Thoracic aorta (tissue), 2 donors: ENCODE measurements at regions not wholly inside any gene's neighbourhood (a gene's known extent, or its start where the extent isn't known, plus 50 kb on each side); places are given as distances from the start of the nearest gene placed in this dataset.
A peak's percentile ranks its signal among the peaks of the same experiment; 100 is the strongest.

Experiments used
- ATAC-seq: fragments of 150-250 bp; one replicate; pipeline ENCODE4 v1.8.0; 2017; ENCODE audit warnings: low read depth; ENCODE audit not compliant: insufficient number of reproducible peaks, low FRiP score
- DNase-seq: peaks from one replicate; pipeline ENCODE4 v3.0.0-alpha.2; 2020; ENCODE audit warnings: low spot score
- H3K27ac ChIP-seq, 2 donors: fragments of 200-600 bp; sonication (generic); 1 replicate in 1 of 2; 2 replicates in 1 of 2; pipeline ENCODE4 v1.5.1; 2016; ENCODE audit warnings: mild to moderate bottlenecking in 2 of 2, moderate library complexity in 2 of 2
- H3K27me3 ChIP-seq: fragments of 200-600 bp; sonication (generic); replicated peaks from 2 replicates; pipeline ENCODE4 v1.6.0; 2016; ENCODE audit warnings: mild to moderate bottlenecking; ENCODE audit not compliant: insufficient read depth
- H3K36me3 ChIP-seq: fragments of 200-600 bp; sonication (generic); one replicate; pipeline ENCODE4 v1.5.1; 2016
- H3K4me1 ChIP-seq, 2 donors: fragments of 200-600 bp; sonication (generic); 1 replicate in 1 of 2; 2 replicates in 1 of 2; pipeline versions ENCODE4 v1.5.1 to v1.6.0; 2016; ENCODE audit warnings: low read depth in 2 of 2, mild to moderate bottlenecking in 1 of 2; ENCODE audit not compliant: control insufficient read depth in 1 of 2
- H3K4me3 ChIP-seq: fragments of 200-600 bp; sonication (generic); 2 replicates; pipeline ENCODE4 v1.5.1; 2016; ENCODE audit warnings: mild to moderate bottlenecking
- H3K9me3 ChIP-seq: fragments of 200-600 bp; sonication (generic); 2 replicates; pipeline ENCODE4 v1.5.1; 2016
- TF ChIP-seq, protein P1 (sequence below): fragments of 200-600 bp; sonication (generic); IDR thresholded peaks from one replicate; pipeline ENCODE4 v1.5.1; 2019; ENCODE audit warnings: antibody characterized with exemption

GRCh38 chrX:45758319-45758718 lies 557.6 kb upstream of the DIPK2B start:
- H3K9me3 ChIP-seq, result no peaks in the 10 kb centered on the region
- ATAC-seq (no peak), DNase-seq (no peak)
- TF ChIP-seq, protein P1, sequence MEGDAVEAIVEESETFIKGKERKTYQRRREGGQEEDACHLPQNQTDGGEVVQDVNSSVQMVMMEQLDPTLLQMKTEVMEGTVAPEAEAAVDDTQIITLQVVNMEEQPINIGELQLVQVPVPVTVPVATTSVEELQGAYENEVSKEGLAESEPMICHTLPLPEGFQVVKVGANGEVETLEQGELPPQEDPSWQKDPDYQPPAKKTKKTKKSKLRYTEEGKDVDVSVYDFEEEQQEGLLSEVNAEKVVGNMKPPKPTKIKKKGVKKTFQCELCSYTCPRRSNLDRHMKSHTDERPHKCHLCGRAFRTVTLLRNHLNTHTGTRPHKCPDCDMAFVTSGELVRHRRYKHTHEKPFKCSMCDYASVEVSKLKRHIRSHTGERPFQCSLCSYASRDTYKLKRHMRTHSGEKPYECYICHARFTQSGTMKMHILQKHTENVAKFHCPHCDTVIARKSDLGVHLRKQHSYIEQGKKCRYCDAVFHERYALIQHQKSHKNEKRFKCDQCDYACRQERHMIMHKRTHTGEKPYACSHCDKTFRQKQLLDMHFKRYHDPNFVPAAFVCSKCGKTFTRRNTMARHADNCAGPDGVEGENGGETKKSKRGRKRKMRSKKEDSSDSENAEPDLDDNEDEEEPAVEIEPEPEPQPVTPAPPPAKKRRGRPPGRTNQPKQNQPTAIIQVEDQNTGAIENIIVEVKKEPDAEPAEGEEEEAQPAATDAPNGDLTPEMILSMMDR, result no peak
- H3K27me3 ChIP-seq, result no peaks in the 10 kb centered on the region
- H3K27ac ChIP-seq, result peak overlapping the region; percentile 22 to 57
- H3K4me1 ChIP-seq, result peaks cover 0 to 3% of the 10 kb centered on the region in 2 donors
- H3K36me3 ChIP-seq, result no peaks in the 10 kb centered on the region
- H3K4me3 ChIP-seq, result peak overlapping the region; percentile 29

GRCh38 chrX:45757272-45757671 lies 556.6 kb upstream of the DIPK2B start:
- H3K27me3 ChIP-seq, result no peaks in the 10 kb centered on the region
- no peaks in the 10 kb centered on the region for H3K36me3 ChIP-seq
- no peaks in the 10 kb centered on the region for H3K9me3 ChIP-seq
- H3K27ac ChIP-seq, result no peak overlapping the region
- ATAC-seq (no peak), DNase-seq (no peak)
- H3K4me3 ChIP-seq, result no peak overlapping the region
- peaks cover 0 to 3% of the 10 kb centered on the region in 2 donors for H3K4me1 ChIP-seq
- TF ChIP-seq, protein P1, result no peak

DNA sequence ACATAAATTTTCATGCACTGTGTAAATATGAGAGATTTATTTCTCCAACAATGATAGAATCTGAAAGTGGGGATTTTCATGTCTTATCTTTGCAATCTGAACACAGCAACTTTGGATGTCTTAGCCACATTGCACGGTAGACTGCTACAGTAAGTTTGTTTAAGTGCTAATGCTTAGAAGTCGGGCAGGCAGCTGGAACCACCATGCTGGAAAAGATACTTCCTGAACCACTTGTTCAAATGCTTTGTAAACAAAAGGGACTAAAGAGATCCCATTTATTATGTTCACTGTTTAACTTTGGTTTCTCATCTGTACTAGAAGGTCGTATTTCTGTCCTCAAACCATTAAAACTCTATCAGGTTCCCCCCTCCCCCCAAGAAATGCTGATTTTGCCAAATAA lies 555.9 kb upstream of the DIPK2B start:
- H3K9me3 ChIP-seq, result no peaks in the 10 kb centered on the region
- peaks cover 0 to 3% of the 10 kb centered on the region in 2 donors for H3K4me1 ChIP-seq
- no peak for DNase-seq
- no peaks in the 10 kb centered on the region for H3K27me3 ChIP-seq
- TF ChIP-seq, protein P1, result no peak
- H3K27ac ChIP-seq, result no peak overlapping the region
- no peak for ATAC-seq
- H3K4me3 ChIP-seq, result no peak overlapping the region
- H3K36me3 ChIP-seq, result no peaks in the 10 kb centered on the region

DNA sequence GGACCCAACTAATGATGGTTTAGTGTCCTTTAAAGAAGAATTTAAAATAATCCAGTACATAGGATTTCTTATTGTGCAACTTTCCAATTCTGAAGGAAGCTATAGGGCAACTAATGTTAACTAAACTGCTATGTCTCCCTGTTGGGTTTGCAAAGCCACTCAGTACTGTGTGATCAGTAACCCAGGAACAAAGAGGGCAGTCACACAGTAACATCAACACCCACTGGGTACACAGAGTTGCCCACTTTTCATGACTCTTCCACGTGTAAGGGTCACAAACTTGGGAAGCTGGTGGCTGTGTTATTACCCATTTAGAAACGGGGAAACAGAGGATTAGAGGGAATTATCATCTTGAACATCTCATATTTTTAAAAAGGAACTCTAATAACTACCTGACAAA lies 555.0 kb upstream of the DIPK2B start:
- Histone ChIP-seq H3K36me3 (no peaks in the 10 kb centered on the region), H3K4me3 (no peak overlapping the region), H3K27me3 (no peaks in the 10 kb centered on the region), H3K9me3 (no peaks in the 10 kb centered on the region), H3K4me1 (peaks cover 6 to 7% of the 10 kb centered on the region in 2 donors), H3K27ac (no peak overlapping the region)
- TF ChIP-seq, protein P1, result no peak
- no peak for ATAC-seq
- DNase-seq, result no peak

DNA sequence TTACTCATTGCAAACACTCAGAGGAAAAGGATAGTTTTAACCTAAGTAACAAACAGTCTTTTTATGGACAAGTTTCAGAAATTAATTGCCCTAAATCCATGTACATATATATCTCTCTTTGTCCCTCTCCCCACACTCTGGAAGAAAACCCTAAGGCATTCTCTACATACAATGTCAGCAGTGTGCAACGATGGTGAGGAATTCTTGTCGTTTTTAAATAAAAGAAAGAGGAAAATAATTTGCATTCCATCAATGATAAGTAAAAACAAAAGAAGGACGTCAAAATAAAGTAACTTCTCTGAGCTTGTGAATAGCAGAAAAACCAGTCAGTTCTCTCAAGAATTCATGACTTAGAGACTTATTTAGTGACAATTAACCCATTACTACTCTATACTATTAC lies 550.5 kb upstream of the DIPK2B start:
- TF ChIP-seq, protein P1, result no peak
- no peak for ATAC-seq
- H3K4me1 ChIP-seq, result peaks cover 4 to 17% of the 10 kb centered on the region in 2 donors
- H3K4me3 ChIP-seq, result no peak overlapping the region
- H3K27me3 ChIP-seq, result no peaks in the 10 kb centered on the region
- no peaks in the 10 kb centered on the region for H3K9me3 ChIP-seq
- H3K36me3 ChIP-seq, result no peaks in the 10 kb centered on the region
- no peak overlapping the region for H3K27ac ChIP-seq
- DNase-seq, result no peak
